Keratinocyte (primary cell): ENCODE measurements at regions not wholly inside any gene's neighbourhood (a gene's known extent, or its start where the extent isn't known, plus 50 kb on each side); places are given as distances from the start of the nearest gene placed in this dataset.
"Not testable (repeated sequence)": the region's sequence is repeated elsewhere in the genome, so short reads cannot be mapped to it uniquely, and the experiment has no call there.

Source experiments
- DNase-seq: peaks from one replicate; pipeline ENCODE4 v3.0.0-alpha.2; 2011; ENCODE audit warnings: low read depth, missing footprints, low spot score
- FAIRE-seq: peaks from 2 replicates; lab custom pipeline; 2011; peaks lifted over from hg19 to GRCh38; lab: Jason Lieb, UNC
- H2AFZ ChIP-seq: 2 replicates; pipeline ENCODE4 v1.6.0; 2012; ENCODE audit warnings: low read length, control low read depth, inconsistent platforms; ENCODE audit not compliant: control insufficient read depth
- H3K27ac ChIP-seq: 2 replicates; pipeline ENCODE4 v1.5.1; 2011; ENCODE audit warnings: low read length; ENCODE audit not compliant: control insufficient read depth, insufficient read depth
- H3K27me3 ChIP-seq: 3 replicates; pipeline ENCODE4 v1.6.0; 2011; ENCODE audit warnings: low read length; ENCODE audit not compliant: control insufficient read depth, insufficient read depth; ENCODE audit errors: extremely low read depth
- H3K36me3 ChIP-seq, 2 experiments: 2 replicates in 1 of 2; 3 replicates in 1 of 2; pipeline ENCODE4 v1.5.1; 2011; ENCODE audit warnings: low read length in 2 of 2, mild to moderate bottlenecking in 1 of 2; ENCODE audit not compliant: control insufficient read depth in 2 of 2, insufficient read depth in 2 of 2; ENCODE audit errors: extremely low read depth in 1 of 2
- H3K4me1 ChIP-seq: 3 replicates; pipeline ENCODE4 v1.5.1; 2011; ENCODE audit warnings: low read length; ENCODE audit not compliant: control insufficient read depth, insufficient read depth; ENCODE audit errors: extremely low read depth
- H3K4me2 ChIP-seq: 3 replicates; pipeline ENCODE4 v1.6.0; 2011; ENCODE audit warnings: low read depth, low read length; ENCODE audit not compliant: control insufficient read depth, insufficient read depth; ENCODE audit errors: extremely low read depth
- H3K4me3 ChIP-seq, 3 experiments: fragments of 200-600 bp in 1 of 3; sonication (generic) in 1 of 3; 2 replicates in 2 of 3; 3 replicates in 1 of 3; pipeline ENCODE4 v1.5.1; 2011 to 2016; ENCODE audit warnings: low read length in 3 of 3, mild to moderate bottlenecking in 3 of 3, control low read depth in 2 of 3, inconsistent platforms in 1 of 3, low read depth in 1 of 3, mixed read lengths in 1 of 3, mixed run types in 1 of 3, moderate library complexity in 1 of 3; ENCODE audit not compliant: control insufficient read depth in 2 of 3, insufficient read depth in 2 of 3; ENCODE audit errors: extremely low read depth in 1 of 3
- H3K79me2 ChIP-seq: 2 replicates; pipeline ENCODE4 v1.6.0; 2012; ENCODE audit warnings: low read length; ENCODE audit not compliant: control insufficient read depth, insufficient read depth
- H3K9ac ChIP-seq: 3 replicates; pipeline ENCODE4 v1.6.0; 2011; ENCODE audit warnings: low read length; ENCODE audit not compliant: control insufficient read depth, insufficient read depth; ENCODE audit errors: extremely low read depth
- H3K9me1 ChIP-seq: 3 replicates; pipeline ENCODE4 v1.6.0; 2011; ENCODE audit warnings: low read length; ENCODE audit not compliant: control insufficient read depth, insufficient read depth; ENCODE audit errors: extremely low read depth
- H3K9me3 ChIP-seq: 2 replicates; pipeline ENCODE4 v1.5.1; 2012; ENCODE audit warnings: low read depth, low read length; ENCODE audit not compliant: control insufficient read depth
- H4K20me1 ChIP-seq: 3 replicates; pipeline ENCODE4 v1.6.0; 2011; ENCODE audit warnings: low read length; ENCODE audit not compliant: control insufficient read depth, insufficient read depth; ENCODE audit errors: extremely low read depth
- CTCF ChIP-seq, 3 experiments: IDR thresholded peaks in 1 of 3; conservative IDR thresholded peaks in 1 of 3; optimal IDR thresholded peaks in 1 of 3; 2 replicates in 2 of 3; 3 replicates in 1 of 3; pipeline versions ENCODE3 to v1.5.1; 2011; ENCODE audit warnings: low read length in 3 of 3, mild to moderate bottlenecking in 3 of 3, moderate library complexity in 2 of 3, control low read depth in 1 of 3, inconsistent platforms in 1 of 3; ENCODE audit not compliant: insufficient read depth in 2 of 3; ENCODE audit errors: extremely low read depth in 1 of 3
- EZH2 ChIP-seq: IDR thresholded peaks from one replicate; pipeline ENCODE4 v1.6.1; 2012; ENCODE audit warnings: inconsistent platforms, mild to moderate bottlenecking, low read length, moderate library complexity
- dilution Hi-C: fragments of 300-500 bp; cut with MboI; formaldehyde crosslinking; loops from one replicate; pipeline ENCODE4 v1.7.0; 2020; ENCODE audit warnings: low sequenced_read_pairs; ENCODE audit not compliant: extremely low pct_ligation_motif_present

GRCh38 chr12:92231532-92231931 is 85.9 kb upstream of the BTG1 start:
- H3K9ac ChIP-seq, H3K36me3 ChIP-seq, H3K27ac ChIP-seq, H3K9me1 ChIP-seq, H3K79me2 ChIP-seq, DNase-seq, H3K9me3 ChIP-seq, H3K4me1 ChIP-seq, H3K27me3 ChIP-seq, H2AFZ ChIP-seq, dilution Hi-C loops, H3K4me3 ChIP-seq, H4K20me1 ChIP-seq, H3K4me2 ChIP-seq: not testable (repeated sequence)
- FAIRE-seq, result peak; percentile 43

GRCh38 chr12:92229381-92229780 is 83.7 kb upstream of the BTG1 start:
- TF ChIP-seq EZH2 (no peak), CTCF (optimal IDR thresholded peaks at IDR 0.05 in 1 of 3, IDR thresholded peaks at IDR 0.05 in 1 of 3, conservative IDR thresholded peaks at IDR 0.05 in 1 of 3; ENCODE audit: extremely low read depth in 1 of 3, insufficient read depth in 2 of 3, low read length in 3 of 3) (no peak)

GRCh38 chr12:92226961-92227360 is 81.3 kb upstream of the BTG1 start:
- DNase-seq (no peak), FAIRE-seq (no peak)
- Histone ChIP-seq H3K9me1 (no peaks in the 10 kb centered on the region), H3K4me3 (no peak overlapping the region), H3K79me2 (no peaks in the 10 kb centered on the region), H3K4me2 (no peak overlapping the region), H3K36me3 (no peaks in the 10 kb centered on the region), H3K9me3 (no peaks in the 10 kb centered on the region), H3K4me1 (peaks cover 9% of the 10 kb centered on the region), H2AFZ (no peak overlapping the region), H4K20me1 (no peaks in the 10 kb centered on the region), H3K27me3 (no peaks in the 10 kb centered on the region), H3K9ac (no peak overlapping the region), H3K27ac (no peak overlapping the region)
- TF ChIP-seq CTCF (optimal IDR thresholded peaks at IDR 0.05 in 1 of 3, IDR thresholded peaks at IDR 0.05 in 1 of 3, conservative IDR thresholded peaks at IDR 0.05 in 1 of 3; ENCODE audit: extremely low read depth in 1 of 3, insufficient read depth in 2 of 3, low read length in 3 of 3) (no peak), EZH2 (no peak)
- dilution Hi-C loops, result no loop called here

More at GRCh38 chr12:92229381-92229780, 83.7 kb upstream of the BTG1 start:
- DNase-seq (no peak), FAIRE-seq (no peak)
- Histone ChIP-seq H4K20me1 (no peaks in the 10 kb centered on the region), H3K9ac (no peak overlapping the region), H3K27ac (no peak overlapping the region), H3K27me3 (no peaks in the 10 kb centered on the region), H3K79me2 (no peaks in the 10 kb centered on the region), H3K9me3 (no peaks in the 10 kb centered on the region), H3K36me3 (no peaks in the 10 kb centered on the region), H3K9me1 (no peaks in the 10 kb centered on the region), H2AFZ (no peak overlapping the region), H3K4me2 (no peak overlapping the region), H3K4me1 (peaks cover 9% of the 10 kb centered on the region), H3K4me3 (no peak overlapping the region)
- dilution Hi-C loops, result no loop called here
